Astrocyte of the hippocampus (primary cell): ENCODE measurements at regions not wholly inside any gene's neighbourhood (a gene's known extent, or its start where the extent isn't known, plus 50 kb on each side); places are given as distances from the start of the nearest gene placed in this dataset.
A peak's percentile ranks its signal among the peaks of the same experiment; 100 is the strongest.
"Not testable (repeated sequence)": the region's sequence is repeated elsewhere in the genome, so short reads cannot be mapped to it uniquely, and the experiment has no call there.

Source experiments
- DNase-seq: peaks from one replicate; pipeline ENCODE4 v3.0.0; 2011; ENCODE audit warnings: low read depth, low spot score

DNA sequence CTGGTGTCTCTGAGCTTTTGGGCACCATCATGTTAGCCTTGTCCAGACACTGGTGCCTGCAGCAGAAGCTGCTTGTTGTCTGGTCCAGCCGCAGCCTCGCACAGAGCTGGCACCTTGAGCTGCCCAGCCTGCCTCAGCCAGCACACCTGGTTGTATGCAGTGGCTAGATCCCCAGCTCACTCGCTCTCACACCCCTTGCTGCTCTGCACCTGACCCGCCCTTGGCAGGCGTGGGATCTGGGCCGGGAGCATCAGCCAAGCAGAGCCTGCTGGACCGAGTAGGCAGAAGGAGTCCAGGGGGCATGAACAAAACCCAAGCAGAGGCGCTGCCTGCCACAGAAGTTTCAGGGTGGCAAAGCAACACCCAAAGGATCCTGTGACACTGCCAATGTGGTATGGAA is 79.7 kb upstream of the ITGB1 start:
- DNase-seq: no peak

DNA sequence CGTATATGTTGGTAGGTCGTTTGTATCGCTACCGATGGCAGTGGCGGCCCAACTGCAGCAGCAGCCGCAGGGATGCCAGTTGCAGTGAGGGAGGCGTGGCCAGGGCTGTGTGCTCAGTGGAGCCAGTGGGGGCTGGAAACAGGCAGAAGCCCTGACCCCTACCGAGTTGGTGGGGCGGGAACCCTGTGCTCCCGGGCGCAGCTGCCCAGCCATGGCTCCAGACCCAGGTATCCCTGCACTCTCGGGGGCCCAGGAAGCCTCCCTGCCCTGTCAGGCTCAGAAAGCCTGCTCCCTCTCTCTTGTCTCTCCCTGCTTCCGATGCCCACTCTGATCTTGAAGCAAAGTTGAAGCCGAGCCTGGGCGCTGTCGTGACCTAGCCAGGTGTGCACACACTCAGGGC is 78.6 kb upstream of the ITGB1 start:
- no peak for DNase-seq

DNA sequence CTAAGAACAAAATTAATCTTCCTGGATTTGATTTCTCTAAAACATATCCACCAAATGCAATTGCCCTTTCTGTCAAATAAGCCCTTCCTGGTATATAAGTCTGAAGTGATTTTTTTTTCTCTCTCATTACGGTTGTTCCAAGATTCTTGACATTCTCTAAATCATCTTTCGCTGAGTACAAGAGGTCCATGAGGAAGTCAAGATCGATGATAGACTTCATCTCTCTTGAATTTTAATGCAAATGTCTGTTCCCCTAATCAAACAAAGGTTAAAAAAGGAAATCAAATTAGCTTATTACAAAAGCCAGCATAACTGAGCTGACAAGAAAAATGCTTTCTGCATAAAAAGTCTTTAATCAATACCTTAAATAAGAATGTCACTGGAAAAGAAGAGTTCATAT is 77.4 kb upstream of the ITGB1 start:
- no peak for DNase-seq

DNA sequence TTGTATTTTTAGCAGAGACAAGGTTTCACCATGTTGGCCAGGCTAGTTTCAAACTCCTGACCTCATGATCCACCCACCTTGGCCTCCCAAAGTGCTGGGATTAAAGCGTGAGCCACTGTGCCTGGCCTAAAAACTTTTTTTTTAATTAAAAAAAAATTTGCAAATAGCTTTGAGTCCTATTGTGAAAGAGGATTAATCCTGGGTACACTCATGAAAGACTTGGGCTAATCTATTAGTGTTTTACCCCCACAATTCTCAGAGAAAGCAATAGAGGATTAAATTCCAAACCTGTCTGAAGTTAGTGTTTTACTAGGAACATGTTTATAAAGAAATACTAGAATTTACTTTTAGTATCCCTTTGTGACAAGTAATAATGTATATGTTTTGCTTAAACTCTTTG is 76.9 kb upstream of the ITGB1 start:
- no peak for DNase-seq

DNA sequence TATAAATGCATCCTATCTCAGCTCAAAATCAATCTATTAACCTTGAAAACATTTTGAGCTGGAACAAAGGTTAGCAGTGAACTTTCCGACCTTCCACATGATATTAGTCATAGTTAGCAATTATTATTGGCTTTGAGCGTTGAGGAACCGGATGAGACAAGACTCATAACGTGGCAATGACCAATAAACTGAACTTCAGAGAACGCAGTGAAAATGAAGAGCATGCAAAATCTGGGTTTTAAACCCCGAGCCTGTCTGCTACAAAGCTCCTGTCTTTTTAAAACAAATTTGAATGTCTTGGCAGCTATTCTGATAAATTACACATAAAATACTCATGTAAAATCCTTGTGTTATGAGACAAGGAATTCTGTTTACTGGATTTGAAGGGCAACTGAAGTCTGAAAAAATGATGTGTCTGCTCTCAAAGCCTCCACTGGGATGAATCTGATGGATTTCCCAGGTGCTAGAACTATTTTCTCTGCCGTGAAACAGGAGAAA is 74.7 kb upstream of the ITGB1 start:
- DNase-seq: peak; percentile 19

DNA sequence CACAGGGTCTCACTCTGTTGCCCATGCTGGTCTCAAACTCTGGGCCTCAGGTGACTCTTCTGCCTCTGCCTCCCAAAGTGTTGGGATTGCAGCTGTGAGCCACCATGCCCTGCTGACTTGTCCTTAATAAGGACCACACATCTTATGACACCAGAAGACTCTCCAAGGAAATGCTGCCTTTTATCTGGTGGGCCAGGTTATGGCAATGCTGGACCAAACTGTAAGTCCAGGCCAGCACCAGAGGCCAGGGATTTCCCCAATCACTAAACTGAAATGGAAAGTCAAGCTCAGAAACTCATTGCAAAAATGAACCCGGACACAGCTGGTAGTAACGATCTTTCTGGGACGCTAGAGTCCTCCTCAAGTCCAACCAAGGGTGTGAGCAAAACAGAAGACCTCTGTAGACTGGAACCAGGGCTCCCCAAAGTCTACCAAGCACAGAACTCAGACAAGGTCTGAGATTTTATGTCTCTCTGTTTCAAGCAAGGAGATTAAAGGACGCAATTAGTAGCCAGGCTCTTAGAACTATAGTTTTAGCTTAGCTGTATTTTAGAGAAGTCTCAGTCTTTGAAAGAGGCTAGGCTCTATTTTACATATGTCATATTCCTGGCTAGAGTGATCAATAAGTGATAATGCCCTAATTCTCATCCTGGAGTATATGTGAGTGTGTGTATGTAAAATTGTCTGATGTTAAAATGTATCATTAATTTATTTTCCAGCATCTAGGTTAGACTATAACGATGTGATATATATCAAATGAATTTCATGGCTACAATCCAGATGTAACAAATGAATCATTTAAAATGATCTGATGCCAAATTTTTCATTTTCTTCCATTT is 74.0 kb upstream of the ITGB1 start:
- no peak for DNase-seq

DNA sequence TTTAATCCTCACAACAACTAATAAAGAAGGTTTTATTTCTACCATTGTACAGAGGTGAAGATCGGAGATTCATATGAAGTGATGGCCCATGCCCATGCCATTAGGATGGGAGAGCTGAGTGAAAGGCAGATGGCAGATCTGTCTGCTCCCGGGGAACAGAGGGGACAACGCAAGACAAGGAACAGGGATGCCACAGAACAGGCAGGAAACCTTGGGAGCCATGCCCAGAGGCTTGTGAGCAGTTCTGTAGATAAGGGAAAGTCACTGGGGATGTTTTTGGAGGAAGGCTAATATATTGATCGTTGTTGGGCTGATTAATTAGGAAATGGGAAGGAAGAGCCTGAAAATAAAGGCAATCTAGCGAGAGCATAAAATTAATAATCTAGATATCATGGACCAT is 73.1 kb upstream of the ITGB1 start:
- DNase-seq: no peak

DNA sequence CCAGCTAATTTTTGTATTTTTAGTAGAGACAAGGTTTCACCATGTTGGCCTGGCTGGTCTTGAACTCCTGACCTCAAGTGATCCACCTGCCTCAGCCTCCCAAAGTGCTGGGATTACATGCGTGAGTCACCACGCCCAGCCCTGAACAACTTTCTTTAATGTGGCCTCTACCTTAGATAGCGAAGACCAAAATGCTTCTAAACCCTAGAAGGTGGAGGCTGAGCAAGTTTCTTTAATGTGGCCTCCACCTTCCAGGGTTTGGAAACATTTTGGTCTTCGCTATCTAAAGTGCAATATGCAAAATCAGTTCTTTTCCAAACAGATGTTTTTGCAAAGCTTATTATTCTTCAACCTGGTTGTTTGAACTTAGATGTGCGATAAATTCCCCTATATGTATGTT is 70.5 kb upstream of the ITGB1 start:
- DNase-seq: not testable (repeated sequence)

DNA sequence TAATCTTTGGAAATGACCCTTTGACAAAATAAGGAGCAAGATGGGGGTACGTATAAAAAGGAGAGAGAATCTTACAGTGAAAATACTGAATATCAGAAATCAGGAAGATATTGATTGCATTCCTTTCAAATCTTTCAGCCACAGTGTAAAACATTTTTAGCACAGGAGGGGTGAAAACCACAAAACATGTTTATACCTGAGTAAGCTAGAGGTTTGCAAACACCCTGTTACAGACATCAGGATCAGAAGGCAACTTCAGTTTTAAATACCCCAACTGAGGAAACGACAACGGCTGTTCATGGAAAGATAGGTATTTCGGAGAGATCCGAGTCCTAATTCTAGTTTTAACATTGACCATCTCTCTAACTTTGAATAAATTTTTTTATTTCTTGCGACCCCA is 69.1 kb upstream of the ITGB1 start:
- no peak for DNase-seq

DNA sequence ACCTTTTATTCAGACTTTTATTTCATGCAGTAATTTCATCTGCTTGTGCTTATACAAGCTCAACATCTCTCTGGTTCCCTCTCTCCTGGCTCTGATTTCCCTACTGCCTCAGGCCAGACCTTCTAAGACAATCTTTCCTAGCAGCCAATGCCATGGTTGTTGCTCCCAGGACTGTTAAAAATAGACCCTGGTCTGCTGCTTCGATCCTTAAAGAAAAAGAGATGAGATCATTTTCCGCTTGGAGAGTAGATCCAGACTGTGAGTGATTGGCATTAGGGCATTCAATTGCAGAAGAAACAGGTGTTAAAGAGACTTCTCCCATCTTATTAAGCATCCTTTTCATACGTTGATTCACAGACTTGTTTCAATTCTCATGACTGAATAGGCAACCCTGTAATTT is 68.4 kb upstream of the ITGB1 start:
- DNase-seq: no peak

DNA sequence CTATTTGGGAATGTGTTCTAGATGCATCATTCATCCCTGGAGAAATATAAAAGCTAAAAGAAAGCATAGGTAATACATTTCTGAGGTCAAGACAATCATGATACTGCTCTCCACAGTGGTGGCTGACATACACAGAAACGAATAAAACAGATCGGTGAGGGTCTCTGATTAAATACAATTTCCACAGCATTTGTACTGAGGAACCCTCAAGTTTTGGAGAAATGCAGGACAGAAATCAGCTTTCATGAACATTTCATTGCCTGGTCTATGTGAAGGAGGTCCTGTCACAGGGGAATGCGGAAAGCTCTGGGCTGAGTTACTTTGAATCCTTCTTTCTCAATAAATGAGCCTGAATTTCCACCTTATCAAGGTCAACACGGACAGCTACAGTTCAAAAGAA is 67.9 kb upstream of the ITGB1 start:
- no peak for DNase-seq

DNA sequence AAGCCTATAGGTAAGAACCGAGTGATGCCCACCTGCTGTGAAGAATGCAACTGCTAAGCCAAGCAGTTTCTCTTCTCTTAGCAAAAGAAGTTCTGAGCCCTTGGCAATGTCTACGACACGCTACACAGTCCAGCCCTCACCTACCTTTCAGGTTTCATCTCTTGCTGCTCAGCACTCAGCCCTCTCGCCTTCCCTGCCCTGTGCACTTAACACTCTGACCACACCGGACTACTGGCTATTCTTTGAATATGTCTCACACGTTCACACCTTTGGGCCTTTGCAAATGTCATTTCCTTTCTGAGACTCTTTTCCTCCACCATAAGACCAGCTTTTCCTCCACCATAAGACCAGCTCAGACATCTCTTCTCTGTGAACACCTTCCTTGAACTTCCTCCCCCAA is 67.0 kb upstream of the ITGB1 start:
- no peak for DNase-seq

DNA sequence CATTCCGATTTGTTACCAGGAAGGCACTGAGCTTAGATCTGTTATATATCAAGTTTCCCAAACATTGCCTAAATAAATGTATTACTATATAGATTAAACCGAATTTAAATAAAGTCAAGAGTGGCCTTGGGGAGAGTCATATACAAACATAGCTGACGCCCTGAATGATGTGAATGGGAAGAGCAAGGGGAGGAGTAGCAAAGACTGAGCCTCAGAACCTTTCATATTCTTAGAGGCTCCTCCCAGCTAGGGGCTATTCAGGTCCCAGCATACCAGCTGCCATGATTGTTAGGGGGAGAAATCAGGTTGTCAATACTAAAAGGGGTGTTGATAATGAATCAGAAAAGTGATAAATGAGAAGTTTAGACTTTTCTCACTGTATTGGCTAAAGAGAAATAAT is 64.7 kb upstream of the ITGB1 start:
- DNase-seq: no peak

DNA sequence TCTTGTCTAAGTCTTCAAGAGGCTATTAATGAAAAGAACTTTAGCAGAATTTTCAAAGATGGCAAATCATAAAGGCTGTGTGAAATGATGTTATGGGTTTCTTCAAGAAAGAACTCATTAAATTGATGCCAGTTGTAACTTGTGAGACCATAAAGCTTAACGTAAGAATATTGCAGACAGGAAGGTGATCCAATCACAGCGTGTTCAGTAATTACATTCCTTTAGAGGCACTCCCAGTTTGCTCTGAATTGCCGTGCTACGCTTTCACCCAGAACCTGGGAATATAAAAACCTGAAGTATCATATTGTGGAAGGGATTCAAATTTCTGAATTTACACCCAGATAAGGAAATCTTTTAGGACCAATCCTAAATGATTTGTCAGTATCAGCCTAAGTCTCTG is 64.1 kb upstream of the ITGB1 start:
- DNase-seq: no peak

DNA sequence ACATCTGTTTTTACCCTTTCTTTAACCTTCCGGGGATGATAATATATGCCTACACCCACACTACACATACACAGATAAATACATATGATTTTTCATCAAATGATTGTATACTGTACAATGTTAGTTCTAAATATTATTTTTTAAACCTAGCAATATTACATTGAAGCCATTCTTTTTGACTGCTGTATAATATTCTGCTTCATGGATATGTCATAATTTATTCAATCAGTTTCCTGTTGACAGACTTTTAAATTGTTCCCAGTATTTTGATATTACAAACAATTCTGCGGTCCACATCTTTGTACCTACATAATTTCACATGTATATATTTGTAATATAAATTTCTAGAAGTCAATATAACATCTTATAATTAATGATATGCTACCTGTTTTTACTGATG is 59.0 kb upstream of the ITGB1 start:
- no peak for DNase-seq

DNA sequence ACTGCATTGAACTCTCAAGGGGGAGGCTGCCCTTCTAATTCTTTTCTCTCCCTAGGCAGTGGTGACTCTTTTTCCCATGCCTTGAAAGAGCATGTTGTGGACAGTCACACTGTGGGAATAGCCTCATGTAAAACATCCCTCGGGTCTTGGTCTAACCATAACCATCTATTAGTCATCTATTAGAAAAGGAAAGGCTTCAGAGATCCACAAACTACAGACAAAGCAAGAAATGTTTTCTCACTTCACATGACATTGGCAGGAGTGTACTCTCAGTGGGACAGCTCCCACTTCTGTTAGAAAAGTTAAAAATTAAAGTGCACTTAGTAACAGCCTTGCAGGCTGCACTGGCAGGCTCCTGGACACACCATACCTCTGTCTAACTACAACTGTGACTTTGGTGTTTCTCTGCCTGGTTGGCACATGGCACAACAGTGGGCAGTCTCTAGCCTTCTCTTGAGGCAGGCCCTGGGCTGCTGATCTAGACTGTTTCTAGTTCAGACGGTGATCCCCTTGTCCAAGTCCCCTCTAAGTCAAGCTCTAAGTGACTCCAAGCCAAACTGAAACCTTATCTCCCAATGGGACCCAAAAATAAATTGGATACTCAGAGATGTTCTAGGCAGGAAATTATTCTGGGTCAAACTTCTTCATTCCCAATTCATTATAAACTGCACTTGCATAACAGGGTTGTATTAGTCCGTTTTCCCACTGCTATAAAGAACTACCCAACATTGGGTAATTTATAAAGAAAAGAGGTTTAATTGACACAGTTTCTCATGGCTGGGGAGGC is 57.9 kb upstream of the ITGB1 start:
- peak; percentile 71 for DNase-seq

DNA sequence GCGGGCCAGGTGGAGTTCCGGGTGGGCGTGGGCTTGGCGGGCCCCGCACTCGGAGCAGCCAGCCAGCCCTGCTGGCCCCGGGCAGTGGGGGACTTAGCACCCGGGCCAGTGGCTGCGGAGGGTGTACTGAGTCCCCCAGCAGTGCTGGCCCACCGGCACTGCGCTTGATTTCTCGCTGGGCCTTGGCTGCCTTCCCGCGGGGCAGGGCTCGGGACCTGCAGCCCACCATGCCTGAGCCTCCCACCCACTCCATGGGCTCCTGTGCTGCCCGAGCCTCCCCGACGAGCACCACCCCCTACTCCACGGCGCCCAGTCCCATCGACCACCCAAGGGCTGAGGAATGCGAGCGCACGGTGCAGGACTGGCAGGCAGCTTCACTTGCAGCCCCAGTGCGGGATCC is 55.3 kb upstream of the ITGB1 start:
- DNase-seq: not testable (repeated sequence)

DNA sequence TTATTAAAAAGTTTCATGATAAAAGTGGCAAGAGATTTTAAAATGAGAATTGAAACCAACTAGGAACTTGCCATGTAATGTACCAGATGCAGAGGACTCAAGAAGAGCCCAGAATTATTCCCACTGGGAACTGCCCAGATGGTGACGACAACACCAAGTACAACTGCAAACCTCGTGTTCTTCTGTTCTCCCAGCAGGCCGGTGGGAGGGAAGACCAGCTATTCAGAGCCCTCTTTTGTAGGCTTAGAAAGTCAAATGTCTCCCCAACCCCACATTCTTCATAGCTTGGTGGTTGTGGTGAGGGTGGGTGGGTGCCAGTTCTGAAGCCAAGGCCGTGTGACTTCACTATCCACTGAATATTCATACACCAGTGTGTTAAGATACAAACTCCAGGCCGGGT is 54.3 kb upstream of the ITGB1 start:
- peak; percentile 72 for DNase-seq

DNA sequence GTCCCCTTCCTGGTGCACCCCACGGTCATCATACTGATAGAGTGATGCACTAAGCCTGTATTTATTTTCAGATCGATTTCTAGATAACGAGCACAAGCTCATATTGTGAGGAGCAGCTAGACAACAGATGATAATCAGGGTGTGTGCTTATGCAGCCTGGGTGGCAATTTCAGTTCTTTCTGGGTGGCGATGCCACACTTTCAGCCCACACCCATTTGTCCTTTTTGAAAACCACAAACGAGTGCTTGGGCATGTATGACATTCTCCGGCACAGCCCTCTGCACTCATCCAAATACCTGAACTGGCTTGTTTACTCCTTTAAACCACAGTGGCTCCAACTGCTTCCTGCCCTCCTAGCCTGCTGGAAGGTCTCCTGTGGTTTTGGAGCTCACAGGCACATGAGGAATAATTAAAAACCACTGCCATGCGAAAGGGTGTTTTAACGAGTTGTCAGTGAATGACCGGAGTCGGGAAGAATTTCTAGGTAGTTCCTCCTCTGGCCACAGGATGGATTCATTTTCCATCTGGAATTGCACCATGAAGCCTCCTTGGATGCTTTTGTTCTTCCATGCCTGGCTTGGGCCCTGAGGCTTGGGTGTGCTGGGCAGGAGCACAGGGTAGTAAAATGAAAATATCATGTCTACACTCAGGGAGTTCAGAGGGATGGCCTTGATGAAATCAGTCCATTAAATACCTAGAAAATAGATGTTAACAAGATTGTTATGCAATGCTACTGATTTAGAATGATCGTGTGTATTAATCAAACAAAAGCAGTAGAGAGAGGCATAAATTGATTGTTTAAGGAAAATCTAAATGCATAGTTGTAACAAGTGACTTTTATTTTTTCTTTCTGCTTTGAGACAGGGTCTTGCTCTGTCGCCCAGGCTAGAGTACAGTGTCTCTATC is 52.4 kb upstream of the ITGB1 start:
- DNase-seq: peak; percentile 94

DNA sequence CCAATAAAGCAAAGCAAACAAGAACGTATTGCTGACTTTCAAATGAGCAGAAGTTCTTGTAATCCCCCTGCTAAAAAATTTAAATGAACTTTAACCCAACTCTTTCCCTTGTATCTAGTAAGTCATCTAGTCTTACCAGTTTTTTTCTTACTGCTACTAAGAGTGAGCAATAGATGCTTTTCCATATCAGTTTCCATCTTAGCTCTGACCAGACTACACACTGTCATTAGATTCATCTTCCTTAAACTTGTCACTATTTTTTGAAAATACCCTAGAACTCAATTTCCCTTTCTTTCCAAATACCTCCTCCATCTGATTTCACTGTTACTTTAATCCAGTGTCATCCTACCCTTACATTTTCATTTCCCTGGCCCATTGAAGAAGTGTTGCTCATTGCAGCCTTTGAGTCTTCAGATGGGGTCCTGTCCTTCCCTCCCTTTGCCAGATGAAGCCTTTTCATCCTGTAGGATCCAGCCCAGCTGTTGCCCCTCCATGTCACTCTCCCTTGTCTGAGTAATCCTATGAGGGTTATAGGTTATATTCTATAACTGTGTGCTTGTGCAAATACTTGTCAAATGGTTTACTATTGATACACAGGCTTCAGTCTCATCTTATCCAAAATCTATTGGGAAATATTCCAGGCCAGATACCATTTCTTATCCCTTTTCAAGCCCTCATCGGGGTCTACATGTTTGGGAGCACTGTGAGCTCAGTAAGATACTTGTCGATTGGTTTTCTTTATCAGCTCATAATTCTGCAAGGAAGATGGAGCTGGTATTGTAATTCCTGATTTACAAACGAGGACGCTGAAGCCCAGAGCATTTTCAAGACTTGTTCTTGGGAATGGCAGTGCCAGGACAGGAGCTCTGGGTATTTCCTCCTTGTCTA is 51.5 kb upstream of the ITGB1 start:
- no peak for DNase-seq
